K562 (cell line): ENCODE measurements at regions not wholly inside any gene's neighbourhood (a gene's known extent, or its start where the extent isn't known, plus 50 kb on each side); places are given as distances from the start of the nearest gene placed in this dataset.
"Not testable (repeated sequence)": the region's sequence is repeated elsewhere in the genome, so short reads cannot be mapped to it uniquely, and the experiment has no call there.

ENCODE experiments used
- ATAC-seq: fragments of 200-7000 bp; cut with Tn5 transposase; 3 replicates; pipeline ENCODE4 v1.9.1; 2020; ENCODE audit warnings: moderate library complexity
- BruUV-seq: library from RNA; stranded (reverse); fragments of 400-500 nt; replicated peaks from 2 replicates; lab custom pipeline; 2021; lab: Mats Ljungman, UMichigan
- CTCF ChIA-PET: fragments of 300-600 bp; formaldehyde crosslinking; extraction: SDS; loops from one replicate; lab custom pipeline; 2021; ENCODE audit warnings: low intra/inter-chr PET ratio; lab: Yijun Ruan, JAX
- POLR2A ChIA-PET: fragments of 300-600, 350-650 bp; sonication (Branson Sonifier 250); formaldehyde crosslinking; extraction: SDS; loops from one replicate; lab custom pipeline; 2021; ENCODE audit warnings: antibody characterized with exemption, inconsistent platforms; lab: Yijun Ruan, JAX
- DNase-seq, 4 experiments: peaks; one replicate each; pipeline versions ENCODE4 v3.0.0 to v3.0.0-alpha.2; 2011 to 2018; ENCODE audit warnings: low spot score in 3 of 4, mixed read lengths in 3 of 4; ENCODE audit errors: extremely low read depth in 1 of 4
- FAIRE-seq: peaks from 2 replicates; lab custom pipeline; 2011; peaks lifted over from hg19 to GRCh38; lab: Jason Lieb, UNC
- H2AFZ ChIP-seq: 2 replicates; pipeline ENCODE4 v1.6.0; 2011; ENCODE audit warnings: low read depth, low read length, control low read depth, inconsistent platforms
- H3K27ac ChIP-seq: fragments of 200-600 bp; 3 replicates; pipeline ENCODE4 v1.8.0; 2011; ENCODE audit warnings: low read depth, mild to moderate bottlenecking, control low read depth, inconsistent platforms, low read length, moderate library complexity, mixed read lengths; ENCODE audit errors: extremely low read depth
- H3K27me3 ChIP-seq, 2 experiments: fragments of 300-600 bp in 1 of 2; 2 replicates in 1 of 2; 3 replicates in 1 of 2; pipeline versions ENCODE4 v1.6.0 to v1.8.0; 2011; ENCODE audit warnings: inconsistent platforms in 2 of 2, low read length in 2 of 2, mild to moderate bottlenecking in 1 of 2, mixed read lengths in 1 of 2, moderate library complexity in 1 of 2; ENCODE audit not compliant: control insufficient read depth in 2 of 2, insufficient read depth in 2 of 2
- H3K36me3 ChIP-seq: fragments of 300-600 bp; 3 replicates; pipeline ENCODE4 v1.8.0; 2011; ENCODE audit warnings: mild to moderate bottlenecking, low read length, inconsistent platforms; ENCODE audit not compliant: control insufficient read depth, insufficient read depth
- H3K4me1 ChIP-seq, 2 experiments: fragments of 200-600 bp in 1 of 2; replicated peaks in 1 of 2; 2 replicates in 1 of 2; 3 replicates in 1 of 2; pipeline versions ENCODE4 v1.5.1 to v1.8.0; 2011; ENCODE audit warnings: inconsistent platforms in 2 of 2, low read length in 2 of 2, mild to moderate bottlenecking in 1 of 2, mixed read lengths in 1 of 2, moderate library complexity in 1 of 2; ENCODE audit not compliant: control insufficient read depth in 2 of 2, insufficient read depth in 2 of 2
- H3K4me2 ChIP-seq: 2 replicates; pipeline ENCODE4 v1.6.1; 2011; ENCODE audit warnings: low read length, control low read depth, inconsistent platforms, mixed read lengths; ENCODE audit not compliant: insufficient read depth
- H3K4me3 ChIP-seq: fragments of 200-600 bp; sonication (generic), shearing (Covaris generic); 2 replicates; pipeline ENCODE4 v1.5.1; 2016; ENCODE audit warnings: control low read depth, inconsistent platforms
- H3K79me2 ChIP-seq: fragments of 200-600 bp; 3 replicates; pipeline ENCODE4 v1.8.0; 2011; ENCODE audit warnings: low read length, inconsistent platforms; ENCODE audit not compliant: control insufficient read depth, insufficient read depth
- H3K9ac ChIP-seq, 2 experiments: 2 replicates each; pipeline versions ENCODE4 v1.6.0 to v1.6.1; 2011; ENCODE audit warnings: low read depth in 2 of 2, low read length in 2 of 2, control low read depth in 1 of 2, inconsistent platforms in 1 of 2, mild to moderate bottlenecking in 1 of 2, mixed read lengths in 1 of 2; ENCODE audit not compliant: insufficient read depth in 1 of 2
- H3K9me1 ChIP-seq: one replicate; pipeline ENCODE4 v1.6.0; 2011; ENCODE audit warnings: inconsistent platforms, mild to moderate bottlenecking, low read length, moderate library complexity; ENCODE audit not compliant: control insufficient read depth, insufficient read depth
- H3K9me3 ChIP-seq: replicated peaks from 2 replicates; pipeline ENCODE4 v1.5.1; 2011; ENCODE audit warnings: low read depth, low read length, inconsistent platforms; ENCODE audit not compliant: control insufficient read depth, insufficient read depth
- H4K20me1 ChIP-seq: replicated peaks from 2 replicates; pipeline ENCODE4 v1.6.1; 2011; ENCODE audit warnings: low read length, inconsistent platforms, mixed read lengths; ENCODE audit not compliant: control insufficient read depth, insufficient read depth
- WGBS: fragments of 100-300 bp; shearing (Covaris generic); methylation state at CpG from one replicate; pipeline ENCODE4 v1.1.6; 2016; ENCODE audit warnings: low coverage, mixed read lengths; ENCODE audit not compliant: insufficient coverage; ENCODE audit errors: missing lambda C conversion rate; 5-methylcytosine and 5-hydroxymethylcytosine counted together
- in situ Hi-C: fragments of 300-500 bp; cut with MboI; formaldehyde crosslinking; loops from 4 replicates; pipeline ENCODE4 v1.15.0; 2018; ENCODE audit warnings: inconsistent platforms, mixed read lengths
- intact Hi-C: fragments of 100-400 bp; cut with micrococcal nuclease; formaldehyde crosslinking; loops from 2 replicates; pipeline ENCODE4 v1.14.2; 2022

DNA sequence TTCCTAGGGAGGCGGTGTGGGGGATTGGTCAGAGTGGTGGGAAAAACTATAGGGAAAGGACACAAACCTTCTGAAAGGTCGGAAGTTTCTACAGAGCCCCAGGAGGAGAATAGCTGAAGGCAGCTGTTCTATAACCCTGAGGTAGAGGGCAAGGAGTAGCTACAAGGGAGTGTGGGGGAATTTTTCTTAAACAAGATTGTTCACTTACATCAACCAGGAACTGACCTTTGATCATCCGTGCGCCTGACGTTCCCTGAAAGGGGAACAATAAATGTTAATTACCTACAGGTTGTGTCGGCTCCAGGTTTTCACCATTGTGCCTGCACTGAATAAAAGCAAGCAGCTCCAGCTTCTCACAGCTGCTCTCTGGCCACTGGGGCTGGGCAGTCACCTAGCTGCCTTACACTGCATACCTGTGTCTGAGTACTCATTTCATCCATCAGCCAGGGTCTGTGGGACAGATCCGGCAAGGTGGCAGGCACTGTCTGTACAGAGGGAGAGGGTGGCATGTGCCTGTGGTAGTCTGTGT is 59.3 kb upstream of the IMP4 start:
- in situ Hi-C loops, ATAC-seq: not testable (repeated sequence)

DNA sequence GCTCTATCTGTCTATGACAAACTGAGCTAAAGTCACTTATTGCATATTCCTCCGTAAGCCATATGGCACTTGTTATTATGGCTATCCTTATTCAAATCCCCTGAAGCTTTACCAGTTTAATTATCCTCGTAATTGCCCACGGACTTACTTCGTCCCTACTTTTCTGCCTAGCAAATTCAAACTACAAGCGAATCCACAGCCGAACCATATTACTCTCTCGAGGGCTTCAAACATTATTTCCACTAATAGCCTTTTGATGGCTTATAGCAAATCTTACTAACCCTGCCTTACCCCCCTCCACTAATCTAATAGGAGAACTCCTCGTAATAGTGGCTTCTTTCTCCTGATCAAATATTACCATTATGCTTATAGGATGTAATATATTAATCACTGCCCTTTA is 63.1 kb upstream of the IMP4 start:
- FAIRE-seq, H3K27ac ChIP-seq, BruUV-seq, H3K79me2 ChIP-seq, H3K36me3 ChIP-seq, CTCF ChIA-PET, H3K4me2 ChIP-seq, intact Hi-C loops, H2AFZ ChIP-seq, H3K9me1 ChIP-seq, ATAC-seq, H3K9me3 ChIP-seq, POLR2A ChIA-PET, DNase-seq, H3K4me1 ChIP-seq, H3K9ac ChIP-seq, H3K4me3 ChIP-seq, H4K20me1 ChIP-seq: not testable (repeated sequence)
- WGBS: 7% methylated on average over 5 of the region's 8 CpGs
- peaks cover 2 to 10% of the 10 kb centered on the region in 2 experiments; a peak in 4 of 5 replicates for H3K27me3 ChIP-seq
- in situ Hi-C loops: loop anchor here (5.0 kb wide), 1 partner anchor 1093 kb away; no protein-coding TSS in a partner anchor

More for the DNA sequence above, 59.3 kb upstream of the IMP4 start:
- H3K9me3 ChIP-seq, H3K79me2 ChIP-seq, H3K9me1 ChIP-seq, H3K4me2 ChIP-seq, H4K20me1 ChIP-seq, H2AFZ ChIP-seq, H3K9ac ChIP-seq, BruUV-seq, DNase-seq, CTCF ChIA-PET, POLR2A ChIA-PET, H3K36me3 ChIP-seq, H3K4me3 ChIP-seq, intact Hi-C loops, H3K27ac ChIP-seq: not testable (repeated sequence)
- 0% methylated on average over 5 of the region's 7 CpGs for WGBS
- H3K4me1 ChIP-seq: peaks cover 0 to 13% of the 10 kb centered on the region in 2 experiments; a peak in 2 of 5 replicates
- FAIRE-seq: peak; percentile 82
- H3K27me3 ChIP-seq: peaks cover 14 to 30% of the 10 kb centered on the region in 2 experiments

DNA sequence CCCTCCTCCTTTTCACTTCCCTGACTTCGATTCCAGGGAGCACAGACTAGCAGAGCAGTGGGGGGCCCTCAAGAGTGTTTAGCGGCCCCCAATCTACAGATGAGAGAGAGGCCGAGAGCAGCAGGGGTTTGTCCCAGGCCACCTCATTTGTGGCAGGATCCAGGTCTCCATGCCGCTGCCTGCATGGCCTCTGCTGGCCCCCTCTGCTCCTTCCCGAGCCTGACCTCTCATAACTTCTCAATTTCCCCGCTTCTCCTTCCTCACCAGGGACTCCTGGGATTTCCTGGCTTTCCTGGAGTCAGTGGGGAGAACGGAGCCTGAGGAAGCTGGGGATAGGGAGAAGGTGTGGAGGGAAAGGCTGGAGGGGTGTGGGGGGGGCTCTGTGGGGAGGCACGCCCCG is 70.1 kb upstream of the TUBA3E start:
- H3K27ac ChIP-seq, H3K79me2 ChIP-seq, H3K9ac ChIP-seq, intact Hi-C loops, H3K4me2 ChIP-seq, FAIRE-seq, H3K36me3 ChIP-seq, H2AFZ ChIP-seq, H3K9me1 ChIP-seq, CTCF ChIA-PET, H4K20me1 ChIP-seq, H3K4me1 ChIP-seq, in situ Hi-C loops, ATAC-seq, H3K9me3 ChIP-seq, H3K4me3 ChIP-seq, DNase-seq, POLR2A ChIA-PET, BruUV-seq: not testable (repeated sequence)
- 0% methylated on average over 3 of the region's 9 CpGs for WGBS
- peaks cover 3 to 15% of the 10 kb centered on the region in 2 experiments; a peak in 4 of 5 replicates for H3K27me3 ChIP-seq

DNA sequence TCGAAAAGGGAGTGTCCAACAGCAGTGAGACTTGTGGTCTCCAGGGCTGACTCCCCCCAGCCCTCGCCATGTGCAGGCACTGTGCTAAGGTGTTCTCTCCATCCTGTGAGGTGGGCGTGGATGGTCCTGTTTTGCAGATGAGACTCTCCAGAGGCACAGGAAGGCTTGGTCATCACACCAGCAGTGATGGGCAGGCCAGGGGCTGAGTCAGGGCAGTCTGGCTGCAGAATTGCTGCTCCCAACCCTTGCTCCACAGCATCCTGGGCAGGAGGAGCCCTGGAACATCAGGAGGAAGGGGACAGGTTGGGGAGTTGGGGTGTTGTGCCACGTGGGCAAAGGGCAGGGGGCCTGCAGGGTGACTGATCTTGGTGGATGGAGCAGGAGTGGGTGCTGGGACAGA is 69.3 kb upstream of the TUBA3E start:
- H3K9ac ChIP-seq, H4K20me1 ChIP-seq, CTCF ChIA-PET, in situ Hi-C loops, DNase-seq, H3K79me2 ChIP-seq, H3K4me1 ChIP-seq, H3K9me3 ChIP-seq, BruUV-seq, H2AFZ ChIP-seq, intact Hi-C loops, FAIRE-seq, ATAC-seq, H3K9me1 ChIP-seq, H3K4me2 ChIP-seq, H3K27ac ChIP-seq, H3K36me3 ChIP-seq, H3K4me3 ChIP-seq: not testable (repeated sequence)
- H3K27me3 ChIP-seq: peaks cover 9 to 22% of the 10 kb centered on the region in 2 experiments; a peak in 4 of 5 replicates
- 0% methylated on average over 4 of the region's 4 CpGs for WGBS
- POLR2A ChIA-PET: interaction anchor here (0.6 kb wide), 1 partner anchor 81 kb away, joined by 3 read pairs; no protein-coding TSS in a partner anchor
